OCI-LY7 (cell line): ENCODE measurements at regions not wholly inside any gene's neighbourhood (a gene's known extent, or its start where the extent isn't known, plus 50 kb on each side); places are given as distances from the start of the nearest gene placed in this dataset.

Experiments
- BruUV-seq: library from RNA; stranded (reverse); fragments of 400-500 nt; replicated peaks from 2 replicates; lab custom pipeline; 2021; lab: Mats Ljungman, UMichigan
- CTCF ChIA-PET: fragments of 300-600 bp; sonication (Branson Sonifier 250); formaldehyde crosslinking; loops from one replicate; lab custom pipeline; 2022; ENCODE audit warnings: antibody characterized with exemption; ENCODE audit not compliant: unreplicated experiment; lab: Charles Lee
- POLR2A ChIA-PET: fragments of 300-600 bp; sonication (Branson Sonifier 250); formaldehyde crosslinking; loops from one replicate; lab custom pipeline; 2022; ENCODE audit warnings: antibody characterized with exemption; lab: Charles Lee
- DNase-seq: peaks from one replicate; pipeline ENCODE4 v3.0.0-alpha.2; 2015; ENCODE audit warnings: low spot score
- H2AFZ ChIP-seq: fragments of 200-600 bp; sonication (generic), shearing (Covaris generic); 2 replicates; pipeline ENCODE4 v1.6.1; 2014; ENCODE audit warnings: mild to moderate bottlenecking, antibody characterized with exemption, low read length, moderate library complexity
- H3K27ac ChIP-seq: fragments of 200-600 bp; sonication (generic); 2 replicates; pipeline ENCODE4 v1.5.1; 2014; ENCODE audit warnings: mixed run types, low read depth, mild to moderate bottlenecking, moderate library complexity, low read length, inconsistent platforms; ENCODE audit not compliant: poor library complexity, severe bottlenecking
- H3K36me3 ChIP-seq: fragments of 200-600 bp; sonication (generic); 2 replicates; pipeline ENCODE4 v1.6.1; 2014; ENCODE audit warnings: mild to moderate bottlenecking, antibody characterized with exemption, low read length, moderate library complexity, mixed read lengths; ENCODE audit not compliant: insufficient read depth
- H3K4me1 ChIP-seq: fragments of 200-600 bp; sonication (generic); 2 replicates; pipeline ENCODE4 v1.5.1; 2014; ENCODE audit warnings: mild to moderate bottlenecking, low read length; ENCODE audit not compliant: insufficient read depth, poor library complexity, severe bottlenecking
- H3K4me2 ChIP-seq: fragments of 200-600 bp; sonication (generic); 2 replicates; pipeline ENCODE4 v1.6.1; 2014; ENCODE audit warnings: mild to moderate bottlenecking, low read length
- H3K4me3 ChIP-seq: fragments of 200-600 bp; sonication (generic); 2 replicates; pipeline ENCODE4 v1.5.1; 2014; ENCODE audit warnings: mild to moderate bottlenecking, low read depth, low read length; ENCODE audit not compliant: poor library complexity, severe bottlenecking
- H3K79me2 ChIP-seq: fragments of 200-600 bp; sonication (generic); 2 replicates; pipeline ENCODE4 v1.6.1; 2016; ENCODE audit warnings: low read depth, mild to moderate bottlenecking, low read length, moderate library complexity, mixed read lengths; ENCODE audit not compliant: insufficient read depth
- H3K9me2 ChIP-seq: fragments of 200-600 bp; sonication (generic); 2 replicates; pipeline ENCODE4 v1.6.1; 2016; ENCODE audit warnings: mild to moderate bottlenecking, low read length, mixed read lengths; ENCODE audit not compliant: insufficient read depth
- H3K9me3 ChIP-seq: fragments of 200-600 bp; sonication (generic); 2 replicates; pipeline ENCODE4 v1.6.1; 2014; ENCODE audit warnings: mild to moderate bottlenecking, mixed run types, low read length, mixed read lengths
- H4K20me1 ChIP-seq: fragments of 200-600 bp; sonication (generic); 2 replicates; pipeline ENCODE4 v1.6.1; 2014; ENCODE audit warnings: mild to moderate bottlenecking, antibody characterized with exemption, low read length, moderate library complexity, mixed read lengths; ENCODE audit not compliant: insufficient read depth
- CTCF ChIP-seq: fragments of 200-600 bp; sonication (generic); conservative IDR thresholded peaks from 2 replicates; pipeline ENCODE4 v1.5.1; 2014; ENCODE audit warnings: mild to moderate bottlenecking, antibody characterized with exemption, low read length, moderate library complexity, mixed read lengths
- EZH2phosphoT487 ChIP-seq: fragments of 200-600 bp; sonication (generic); IDR thresholded peaks from 2 replicates; pipeline ENCODE4 v1.6.1; 2018; ENCODE audit warnings: low read depth, borderline replicate concordance, mild to moderate bottlenecking, mixed run types, antibody characterized with exemption, low read length, moderate library complexity, mixed read lengths
- intact Hi-C: fragments of 100-400 bp; cut with micrococcal nuclease; formaldehyde crosslinking; loops from one replicate; pipeline ENCODE4 v1.10.0; 2022; ENCODE audit not compliant: unreplicated experiment

- Histone ChIP-seq H4K20me1 (no peaks in the 10 kb centered on the region), H3K36me3 (no peaks in the 10 kb centered on the region), H3K4me2 (no peak overlapping the region), H3K4me3 (no peak overlapping the region), H3K79me2 (no peaks in the 10 kb centered on the region), H3K4me1 (no peaks in the 10 kb centered on the region), H2AFZ (no peak overlapping the region), H3K9me3 (no peaks in the 10 kb centered on the region), H3K27ac (no peak overlapping the region), H3K9me2 (no peaks in the 10 kb centered on the region)
- TF ChIP-seq CTCF (no peak), EZH2phosphoT487 (no peak)
- ChIA-PET CTCF (no interaction called here), POLR2A (no interaction called here)
- intact Hi-C loops: no loop called here
- BruUV-seq: no TSS peak
- DNase-seq: no peak
Observed at GRCh38 chr10:4212111-4212630, 427.2 kb upstream of the KLF6 start.

- H3K79me2 ChIP-seq: no peaks in the 10 kb centered on the region
- H3K4me3 ChIP-seq: no peak overlapping the region
- no peak overlapping the region for H2AFZ ChIP-seq
- H3K9me3 ChIP-seq: no peaks in the 10 kb centered on the region
- ChIA-PET POLR2A (interaction anchor here (0.6 kb wide), 1 partner anchor 58 kb away, joined by 3 read pairs; no protein-coding TSS in a partner anchor), CTCF (no interaction called here)
- DNase-seq: no peak
- H3K27ac ChIP-seq: no peak overlapping the region
- H4K20me1 ChIP-seq: no peaks in the 10 kb centered on the region
- no peaks in the 10 kb centered on the region for H3K36me3 ChIP-seq
- H3K9me2 ChIP-seq: no peaks in the 10 kb centered on the region
- H3K4me1 ChIP-seq: no peaks in the 10 kb centered on the region
- TF ChIP-seq CTCF (no peak), EZH2phosphoT487 (no peak)
- no peak overlapping the region for H3K4me2 ChIP-seq
- intact Hi-C loops: no loop called here
- no TSS peak for BruUV-seq
Observed at GRCh38 chr10:4208499-4208898, 423.5 kb upstream of the KLF6 start.

- no peak overlapping the region for H3K4me2 ChIP-seq
- H3K4me1 ChIP-seq: no peaks in the 10 kb centered on the region
- ChIA-PET POLR2A (no interaction called here), CTCF (no interaction called here)
- TF ChIP-seq CTCF: no peak
- TF ChIP-seq EZH2phosphoT487: no peak
- no peak overlapping the region for H3K27ac ChIP-seq
- H3K9me3 ChIP-seq: no peaks in the 10 kb centered on the region
- no peaks in the 10 kb centered on the region for H3K79me2 ChIP-seq
- no TSS peak for BruUV-seq
- H4K20me1 ChIP-seq: no peaks in the 10 kb centered on the region
- no peaks in the 10 kb centered on the region for H3K36me3 ChIP-seq
- intact Hi-C loops: no loop called here
- no peak overlapping the region for H3K4me3 ChIP-seq
- DNase-seq: no peak
- no peaks in the 10 kb centered on the region for H3K9me2 ChIP-seq
- H2AFZ ChIP-seq: no peak overlapping the region
Observed at GRCh38 chr10:4205113-4205512, 420.1 kb upstream of the KLF6 start.
